A549 (cell line): ENCODE measurements at regions not wholly inside any gene's neighbourhood (a gene's known extent, or its start where the extent isn't known, plus 50 kb on each side); places are given as distances from the start of the nearest gene placed in this dataset.
"Not testable (repeated sequence)": the region's sequence is repeated elsewhere in the genome, so short reads cannot be mapped to it uniquely, and the experiment has no call there.

Experiments
- ATAC-seq, 2 experiments: fragments of 200-7000 bp in 1 of 2; fragments of >200 bp in 1 of 2; cut with Nextera tagmentation in 1 of 2; cut with Tn5 transposase in 1 of 2; 3 replicates each; pipeline versions ENCODE4 v1.8.0 to v1.9.1; 2018 to 2020; ENCODE audit warnings: mild to moderate bottlenecking in 1 of 2, moderate library complexity in 1 of 2
- CTCF ChIA-PET: fragments of 300-600 bp; sonication (Branson Sonifier 250); formaldehyde crosslinking; extraction: SDS; loops from one replicate; lab custom pipeline; 2021; ENCODE audit warnings: antibody characterized with exemption, inconsistent platforms; lab: Yijun Ruan, JAX
- POLR2A ChIA-PET: fragments of 350-600 bp; formaldehyde crosslinking; extraction: SDS; loops from one replicate; lab custom pipeline; 2021; ENCODE audit warnings: antibody characterized with exemption, inconsistent platforms; lab: Yijun Ruan, JAX
- DNase-seq, 2 experiments: peaks; one replicate each; pipeline versions ENCODE4 v3.0.0 to v3.0.0-alpha.2; 2011 to 2016; ENCODE audit warnings: low read depth in 1 of 2, low spot score in 1 of 2
- FAIRE-seq: peaks from 2 replicates; lab custom pipeline; 2011; peaks lifted over from hg19 to GRCh38; lab: Jason Lieb, UNC
- H3K27ac ChIP-seq, 2 experiments: fragments of >200 bp; sonication (Bioruptor Twin); formaldehyde crosslinking; 3 replicates each; pipeline ENCODE4 v1.5.1; 2016 to 2017
- H3K4me1 ChIP-seq: fragments of >200 bp; sonication (Bioruptor Twin); formaldehyde crosslinking; 3 replicates; pipeline ENCODE4 v1.6.1; 2016
- H3K4me2 ChIP-seq: fragments of >200 bp; sonication (Bioruptor Twin); formaldehyde crosslinking; 3 replicates; pipeline ENCODE4 v1.6.1; 2016
- H3K4me3 ChIP-seq: fragments of >200 bp; sonication (Bioruptor Twin); formaldehyde crosslinking; 3 replicates; pipeline ENCODE4 v1.5.1; 2016
- H3K9me3 ChIP-seq: fragments of >200 bp; sonication (Bioruptor Twin); formaldehyde crosslinking; 3 replicates; pipeline ENCODE4 v1.6.1; 2016
- EHMT2 ChIP-seq: fragments of 200-600 bp; sonication (generic); IDR thresholded peaks from 2 replicates; pipeline ENCODE4 v1.6.1; 2016; ENCODE audit warnings: antibody characterized with exemption, low read depth, mild to moderate bottlenecking, moderate library complexity
- ELK1 ChIP-seq: fragments of 150-350 bp; IDR thresholded peaks from 2 replicates; pipeline ENCODE4 v1.6.1; 2014; ENCODE audit warnings: low read depth, mild to moderate bottlenecking, low read length
- FOXS1 ChIP-seq: fragments of 250-450 bp; sonication (Bioruptor Pico); IDR thresholded peaks from 2 replicates; pipeline ENCODE4 v1.5.0; 2020; ENCODE audit warnings: mild to moderate bottlenecking, moderate library complexity
- HMGXB4 ChIP-seq: fragments of 250-450 bp; sonication (Bioruptor Pico); IDR thresholded peaks from 2 replicates; pipeline ENCODE4 v1.5.0; 2021; ENCODE audit warnings: mild to moderate bottlenecking, moderate library complexity, borderline replicate concordance
- JUNB ChIP-seq: fragments of >200 bp; sonication (Bioruptor Twin); formaldehyde crosslinking; IDR thresholded peaks from 2 replicates; pipeline ENCODE4 v1.6.1; 2016
- KDM1A ChIP-seq: fragments of 200-600 bp; sonication (generic); IDR thresholded peaks from 2 replicates; pipeline ENCODE4 v1.6.1; 2016; ENCODE audit warnings: low read depth, mild to moderate bottlenecking
- MYC ChIP-seq: IDR thresholded peaks from 2 replicates; pipeline ENCODE4 v1.6.1; 2012; ENCODE audit warnings: mild to moderate bottlenecking, inconsistent platforms, low read length, improper control_type of control experiment, borderline replicate concordance
- NPAS2 ChIP-seq: fragments of 250-450 bp; sonication (Bioruptor Pico); IDR thresholded peaks from 2 replicates; pipeline ENCODE4 v1.8.0; 2022; ENCODE audit warnings: mild to moderate bottlenecking, moderate library complexity, borderline replicate concordance
- POLR2A ChIP-seq: IDR thresholded peaks from 2 replicates; pipeline ENCODE4 v1.6.1; 2012; ENCODE audit warnings: mild to moderate bottlenecking, low read length
- RAD21 ChIP-seq, 2 experiments: fragments of >200 bp in 1 of 2; sonication (Bioruptor Twin) in 1 of 2; formaldehyde crosslinking in 1 of 2; IDR thresholded peaks in 1 of 2; conservative IDR thresholded peaks in 1 of 2; 2 replicates in 1 of 2; 3 replicates in 1 of 2; pipeline ENCODE4 v1.6.1; 2012 to 2018; ENCODE audit warnings: inconsistent platforms in 1 of 2
- REST ChIP-seq: fragments of 200-600 bp; sonication (generic); IDR thresholded peaks from 2 replicates; pipeline ENCODE4 v1.6.1; 2016; ENCODE audit warnings: antibody characterized with exemption, mild to moderate bottlenecking, moderate library complexity
- USF2 ChIP-seq: fragments of 450-650 bp; IDR thresholded peaks from 2 replicates; pipeline ENCODE4 v1.6.1; 2014; ENCODE audit warnings: antibody characterized with exemption
- ZSCAN20 ChIP-seq: fragments of 250-450 bp; sonication (Bioruptor Pico); IDR thresholded peaks from 2 replicates; pipeline ENCODE4 v1.8.0; 2022; ENCODE audit warnings: mild to moderate bottlenecking, moderate library complexity
- WGBS: methylation state at CpG from one replicate; pipeline ENCODE4 v1.1.6; 2017; ENCODE audit errors: missing lambda C conversion rate; 5-methylcytosine and 5-hydroxymethylcytosine counted together

GRCh38 chr10:78236416-78237015, 202.9 kb downstream of the RPS24 start:
- Histone ChIP-seq H3K4me1 (no peaks in the 10 kb centered on the region), H3K27ac (no peak overlapping the region)
- ChIA-PET CTCF (interaction anchor here (1.2 to 2.3 kb wide), 4 partner anchors 9 to 959 kb away, joined by 4 to 8 read pairs (median 6); no protein-coding TSS in a partner anchor), POLR2A (no interaction called here)
- ATAC-seq (no peak), DNase-seq (no peak)
- TF ChIP-seq ZSCAN20 (CRISPR knock-in tag) (no peak), KDM1A (no peak)
- TF ChIP-seq, all 56 proteins: peak for 0
- Histone ChIP-seq H3K9me3 (no peaks in the 10 kb centered on the region), H3K4me3 (no peak overlapping the region), H3K4me2 (no peak overlapping the region)
- no peak for FAIRE-seq
- WGBS, result 83% methylated on average over 7 of the region's 7 CpGs

- ATAC-seq, H3K9me3 ChIP-seq, H3K4me2 ChIP-seq, H3K27ac ChIP-seq, FAIRE-seq, H3K4me3 ChIP-seq, DNase-seq, POLR2A ChIA-PET, H3K4me1 ChIP-seq: not testable (repeated sequence)
- CTCF ChIA-PET, result interaction anchor here (0.6 to 1.2 kb wide), 2 partner anchors 9 to 36 kb away, joined by 3 read pairs; no protein-coding TSS in a partner anchor
- WGBS, result 33% methylated on average over 5 of the region's 5 CpGs
Observed at GRCh38 chr10:78237951-78238350, 204.3 kb downstream of the RPS24 start.

GRCh38 chr10:78247266-78247665, 213.6 kb downstream of the RPS24 start:
- ChIA-PET CTCF (interaction anchor here (1.3 kb wide), 1 partner anchor 9 kb away, joined by 3 read pairs; no protein-coding TSS in a partner anchor), POLR2A (no interaction called here)
- TF ChIP-seq MYC, result no peak
- TF ChIP-seq NPAS2 (CRISPR knock-in tag), result no peak
- no peak for TF ChIP-seq POLR2A
- TF ChIP-seq FOXS1, result no peak
- TF ChIP-seq JUNB, result no peak
- no peak for TF ChIP-seq ELK1
- no peak for TF ChIP-seq RAD21 (conservative IDR thresholded peaks at IDR 0.05 in 1 of 2, IDR thresholded peaks at IDR 0.05 in 1 of 2)
- no peak for TF ChIP-seq HMGXB4
- no peak for TF ChIP-seq EHMT2
- no peak for TF ChIP-seq ZSCAN20 (CRISPR knock-in tag)
- no peak for TF ChIP-seq REST
- TF ChIP-seq USF2, result no peak
- H3K4me1 ChIP-seq, result no peaks in the 10 kb centered on the region
- no peak for ATAC-seq
- DNase-seq, result no peak
- H3K4me3 ChIP-seq, result no peak overlapping the region
- no peak overlapping the region for H3K27ac ChIP-seq
- H3K9me3 ChIP-seq, result peaks cover 22% of the 10 kb centered on the region
- WGBS, result 94% methylated on average over 2 of the region's 2 CpGs
- peak; percentile 36 for FAIRE-seq
- H3K4me2 ChIP-seq, result no peak overlapping the region
